B cell (primary cell): ENCODE measurements at regions not wholly inside any gene's neighbourhood (a gene's known extent, or its start where the extent isn't known, plus 50 kb on each side); places are given as distances from the start of the nearest gene placed in this dataset.

ENCODE experiments used
- ATAC-seq: fragments of 200-7000 bp; cut with Tn5 transposase; one replicate; pipeline ENCODE4 v1.10.0; 2021; ENCODE audit warnings: low read depth, mild to moderate bottlenecking, moderate number of reproducible peaks, moderate library complexity
- CTCF ChIA-PET: fragments of 350-600 bp; sonication (Branson Sonifier 250); formaldehyde crosslinking; loops from one replicate; lab custom pipeline; 2021; ENCODE audit warnings: antibody characterized with exemption, inconsistent platforms; lab: Charles Lee
- POLR2A ChIA-PET: fragments of 350-600 bp; sonication (Branson Sonifier 250); formaldehyde crosslinking; loops from one replicate; lab custom pipeline; 2021; ENCODE audit warnings: antibody characterized with exemption; lab: Charles Lee
- DNase-seq: peaks from one replicate; pipeline ENCODE4 v3.0.0; 2013
- H2AFZ ChIP-seq: 2 replicates; pipeline ENCODE4 v1.6.1; 2012; ENCODE audit warnings: mild to moderate bottlenecking, low read depth, low read length; ENCODE audit not compliant: insufficient read depth, poor library complexity, severe bottlenecking
- H3K27ac ChIP-seq, 2 donors: 1 replicate in 1 of 2; 2 replicates in 1 of 2; pipeline ENCODE4 v1.5.1; 2012 to 2013; ENCODE audit warnings: low read length in 2 of 2, mild to moderate bottlenecking in 2 of 2, moderate library complexity in 1 of 2
- H3K27me3 ChIP-seq, 4 experiments: fragments of 200-600 bp in 1 of 4; sonication (generic) in 1 of 4; replicated peaks in 1 of 4; 1 replicate in 2 of 4; 2 replicates in 2 of 4; pipeline versions ENCODE4 v1.6.1 to v1.7.0; 2013 to 2016; ENCODE audit warnings: low read length in 3 of 4, mild to moderate bottlenecking in 2 of 4, mixed read lengths in 1 of 4, moderate library complexity in 1 of 4; ENCODE audit not compliant: insufficient read depth in 4 of 4, control insufficient read depth in 3 of 4; ENCODE audit errors: control extremely low read depth in 1 of 4
- H3K36me3 ChIP-seq, 2 experiments: replicated peaks in 1 of 2; 1 replicate in 1 of 2; 2 replicates in 1 of 2; pipeline versions ENCODE4 v1.6.1 to v1.7.1; 2013; ENCODE audit warnings: low read length in 1 of 2; ENCODE audit not compliant: insufficient read depth in 2 of 2, control insufficient read depth in 1 of 2; ENCODE audit errors: control extremely low read depth in 1 of 2, extremely low read depth in 1 of 2
- H3K4me1 ChIP-seq, 2 donors: fragments of 200-600 bp in 1 of 2; sonication (generic) in 1 of 2; 1 replicate in 1 of 2; 2 replicates in 1 of 2; pipeline versions ENCODE4 v1.5.1 to v1.6.1; 2013 to 2017; ENCODE audit warnings: low read length in 2 of 2; ENCODE audit not compliant: control insufficient read depth in 2 of 2, insufficient read depth in 2 of 2
- H3K4me2 ChIP-seq: replicated peaks from 2 replicates; pipeline ENCODE3; 2012; ENCODE audit warnings: mild to moderate bottlenecking, low read depth, low read length; ENCODE audit not compliant: poor library complexity, severe bottlenecking
- H3K4me3 ChIP-seq, 5 experiments: fragments of 200-600 bp in 1 of 5; sonication (generic) in 1 of 5; 1 replicate in 3 of 5; 2 replicates in 2 of 5; pipeline versions ENCODE4 v1.5.1 to v1.7.0; 2011 to 2016; ENCODE audit warnings: low read length in 4 of 5, mild to moderate bottlenecking in 4 of 5, low read depth in 2 of 5, control low read depth in 1 of 5, moderate library complexity in 1 of 5; ENCODE audit not compliant: insufficient read depth in 1 of 5; ENCODE audit errors: control extremely low read depth in 1 of 5, extremely low read depth in 1 of 5
- H3K79me2 ChIP-seq: fragments of 200-600 bp; sonication (generic); one replicate; pipeline ENCODE4 v1.6.0; 2016; ENCODE audit warnings: low read length; ENCODE audit not compliant: control insufficient read depth, insufficient read depth
- H3K9ac ChIP-seq: fragments of 200-600 bp; sonication (generic); 2 replicates; pipeline ENCODE4 v1.6.1; 2017; ENCODE audit warnings: mild to moderate bottlenecking, low read length, moderate library complexity
- H3K9me3 ChIP-seq, 3 donors: one replicate each; pipeline versions ENCODE4 v1.6.1 to v1.7.1; 2013; ENCODE audit warnings: low read length in 2 of 3; ENCODE audit not compliant: control insufficient read depth in 2 of 3, insufficient read depth in 1 of 3; ENCODE audit errors: control extremely low read depth in 1 of 3
- H4K20me1 ChIP-seq: 2 replicates; pipeline ENCODE4 v1.6.0; 2012; ENCODE audit warnings: mild to moderate bottlenecking, low read length; ENCODE audit not compliant: insufficient read depth, control insufficient read depth, poor library complexity, severe bottlenecking
- H3K27ac Mint-ChIP-seq: one replicate; pipeline ENCODE4 v1.8.0; 2021; ENCODE audit warnings: mixed read lengths
- H3K27me3 Mint-ChIP-seq: one replicate; pipeline ENCODE4 v1.8.0; 2021; ENCODE audit warnings: mixed read lengths
- H3K4me1 Mint-ChIP-seq: one replicate; pipeline ENCODE4 v1.8.0; 2021; ENCODE audit warnings: mixed read lengths
- H3K4me3 Mint-ChIP-seq: one replicate; pipeline ENCODE4 v1.8.0; 2021; ENCODE audit warnings: mixed read lengths
- H3K9me3 Mint-ChIP-seq: one replicate; pipeline ENCODE4 v1.8.0; 2022; ENCODE audit warnings: mixed read lengths; ENCODE audit not compliant: insufficient read depth
- EZH2 ChIP-seq: IDR thresholded peaks from 2 replicates; pipeline ENCODE4 v1.6.1; 2012; ENCODE audit warnings: borderline replicate concordance, low read depth, mild to moderate bottlenecking, moderate library complexity, low read length; ENCODE audit not compliant: insufficient read depth, poor library complexity, severe bottlenecking
- WGBS: methylation state at CpG from one replicate; pipeline ENCODE4 v1.1.5; 2013; ENCODE audit warnings: missing lambda C conversion rate; ENCODE audit not compliant: insufficient coverage; 5-methylcytosine and 5-hydroxymethylcytosine counted together
- intact Hi-C: fragments of 100-400 bp; cut with micrococcal nuclease; formaldehyde crosslinking; loops from one replicate; pipeline ENCODE4 v1.10.0; 2022
- TF ChIP-seq, protein P1 (sequence below): fragments of 200-600 bp; IDR thresholded peaks from one replicate; pipeline ENCODE4 v1.8.0; 2022; ENCODE audit warnings: antibody characterized with exemption, mild to moderate bottlenecking

DNA sequence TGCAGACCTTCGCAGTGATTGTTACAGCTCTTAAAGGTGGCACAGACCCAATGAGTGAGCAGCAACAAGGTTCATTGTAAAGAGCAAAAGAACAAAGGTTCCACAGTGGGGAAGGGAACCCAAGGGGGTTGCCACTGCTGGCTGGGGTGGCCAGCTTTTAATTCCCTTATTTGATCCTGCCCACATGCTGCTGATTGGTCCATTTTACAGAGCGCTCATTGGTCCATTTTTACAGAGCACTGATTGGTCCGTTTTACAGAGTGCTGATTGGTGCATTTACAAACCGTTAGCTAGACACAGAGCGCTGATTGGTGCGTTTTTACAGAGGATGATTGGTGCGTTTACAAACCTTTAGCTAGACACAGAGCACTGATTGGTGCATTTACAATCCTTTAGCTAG lies 360.6 kb upstream of the DAB2 start:
- no peak for TF ChIP-seq EZH2
- TF ChIP-seq, protein P1, sequence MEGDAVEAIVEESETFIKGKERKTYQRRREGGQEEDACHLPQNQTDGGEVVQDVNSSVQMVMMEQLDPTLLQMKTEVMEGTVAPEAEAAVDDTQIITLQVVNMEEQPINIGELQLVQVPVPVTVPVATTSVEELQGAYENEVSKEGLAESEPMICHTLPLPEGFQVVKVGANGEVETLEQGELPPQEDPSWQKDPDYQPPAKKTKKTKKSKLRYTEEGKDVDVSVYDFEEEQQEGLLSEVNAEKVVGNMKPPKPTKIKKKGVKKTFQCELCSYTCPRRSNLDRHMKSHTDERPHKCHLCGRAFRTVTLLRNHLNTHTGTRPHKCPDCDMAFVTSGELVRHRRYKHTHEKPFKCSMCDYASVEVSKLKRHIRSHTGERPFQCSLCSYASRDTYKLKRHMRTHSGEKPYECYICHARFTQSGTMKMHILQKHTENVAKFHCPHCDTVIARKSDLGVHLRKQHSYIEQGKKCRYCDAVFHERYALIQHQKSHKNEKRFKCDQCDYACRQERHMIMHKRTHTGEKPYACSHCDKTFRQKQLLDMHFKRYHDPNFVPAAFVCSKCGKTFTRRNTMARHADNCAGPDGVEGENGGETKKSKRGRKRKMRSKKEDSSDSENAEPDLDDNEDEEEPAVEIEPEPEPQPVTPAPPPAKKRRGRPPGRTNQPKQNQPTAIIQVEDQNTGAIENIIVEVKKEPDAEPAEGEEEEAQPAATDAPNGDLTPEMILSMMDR, result no peak
- no peaks in the 10 kb centered on the region for H3K9me3 ChIP-seq
- no peak overlapping the region for H3K4me3 ChIP-seq
- Mint-ChIP-seq H3K27ac (no peak overlapping the region), H3K9me3 (no peaks in the 10 kb centered on the region), H3K27me3 (no peaks in the 10 kb centered on the region), H3K4me3 (no peak overlapping the region), H3K4me1 (no peaks in the 10 kb centered on the region)
- ATAC-seq (no peak), DNase-seq (no peak)
- intact Hi-C loops, result no loop called here
- ChIA-PET POLR2A (no interaction called here), CTCF (no interaction called here)
- H3K36me3 ChIP-seq, result no peaks in the 10 kb centered on the region
- H3K4me1 ChIP-seq, result no peaks in the 10 kb centered on the region
- no peak overlapping the region for H3K4me2 ChIP-seq
- no peak overlapping the region for H3K27ac ChIP-seq
- no peak overlapping the region for H3K9ac ChIP-seq
- H3K27me3 ChIP-seq, result no peaks in the 10 kb centered on the region
- H3K79me2 ChIP-seq, result no peaks in the 10 kb centered on the region
- 94% methylated on average over 4 of the region's 7 CpGs for WGBS
- H2AFZ ChIP-seq, result no peak overlapping the region
- H4K20me1 ChIP-seq, result no peaks in the 10 kb centered on the region

DNA sequence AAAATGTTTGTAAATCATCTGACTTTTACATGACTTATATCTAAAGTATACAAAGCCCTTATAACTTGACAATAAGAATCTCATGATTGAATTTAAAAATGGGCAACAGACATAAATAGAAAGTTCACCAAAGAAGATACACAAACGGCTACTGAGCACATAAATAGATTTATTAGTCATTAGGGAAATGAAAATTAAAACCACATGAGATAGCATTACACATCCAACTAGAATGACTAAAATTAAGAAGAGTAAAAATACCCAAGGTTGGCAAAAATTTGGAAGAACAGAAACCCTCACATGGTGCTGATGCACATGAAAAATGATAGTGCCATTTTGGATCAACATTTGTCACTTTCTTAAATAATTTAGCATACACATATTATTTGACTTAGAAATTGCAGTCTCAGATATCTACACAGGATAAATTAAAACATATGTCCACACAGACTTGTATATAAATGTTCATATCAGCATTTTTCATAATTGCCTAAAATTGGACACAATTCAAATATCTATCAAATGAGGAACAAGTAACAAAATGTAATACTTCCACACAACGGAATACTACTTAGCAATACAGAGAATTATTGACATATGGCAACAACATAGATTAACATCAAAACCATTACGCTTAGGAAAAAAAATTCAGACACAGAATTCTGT lies 359.1 kb upstream of the DAB2 start:
- TF ChIP-seq, protein P1, result no peak
- H3K4me1 Mint-ChIP-seq, result no peaks in the 10 kb centered on the region
- WGBS, result no CpG with 5 or more reads among the region's 3 CpGs
- Histone ChIP-seq H3K36me3 (no peaks in the 10 kb centered on the region), H3K27ac (no peak overlapping the region), H2AFZ (no peak overlapping the region), H3K4me3 (no peak overlapping the region), H3K79me2 (no peaks in the 10 kb centered on the region), H3K27me3 (no peaks in the 10 kb centered on the region), H3K9me3 (no peaks in the 10 kb centered on the region), H3K9ac (no peak overlapping the region), H4K20me1 (no peaks in the 10 kb centered on the region), H3K4me2 (no peak overlapping the region), H3K4me1 (no peaks in the 10 kb centered on the region)
- H3K9me3 Mint-ChIP-seq, result no peaks in the 10 kb centered on the region
- H3K4me3 Mint-ChIP-seq, result no peak overlapping the region
- intact Hi-C loops, result no loop called here
- no peaks in the 10 kb centered on the region for H3K27me3 Mint-ChIP-seq
- ChIA-PET POLR2A (no interaction called here), CTCF (no interaction called here)
- no peak overlapping the region for H3K27ac Mint-ChIP-seq
- no peak for DNase-seq
- ATAC-seq, result no peak
